Stimulated activated CD8-positive, alpha-beta memory T cell treated with anti-CD3 and anti-CD28 coated beads, Interleukin-15, amount 100 ng/mL, for 4 hours (primary cell): ENCODE measurements at regions not wholly inside any gene's neighbourhood (a gene's known extent, or its start where the extent isn't known, plus 50 kb on each side); places are given as distances from the start of the nearest gene placed in this dataset.
"Not testable (repeated sequence)": the region's sequence is repeated elsewhere in the genome, so short reads cannot be mapped to it uniquely, and the experiment has no call there.

Experiments used
- DNase-seq, 2 donors: peaks; one replicate each; pipeline ENCODE4 v3.0.0-alpha.2; 2020; ENCODE audit warnings: low read depth in 2 of 2

- not testable (repeated sequence) for DNase-seq
Measured at GRCh38 chr2:87538268-87538667, 209.6 kb upstream of the PLGLB2 start.

GRCh38 chr2:87539151-87539943 is 208.5 kb upstream of the PLGLB2 start:
- DNase-seq: not testable (repeated sequence)

- not testable (repeated sequence) for DNase-seq
Measured at GRCh38 chr2:87540242-87540641, 207.6 kb upstream of the PLGLB2 start.

- not testable (repeated sequence) for DNase-seq
Measured at GRCh38 chr2:87542599-87543174, 205.2 kb upstream of the PLGLB2 start.

GRCh38 chr2:87543797-87544196 is 204.1 kb upstream of the PLGLB2 start:
- not testable (repeated sequence) for DNase-seq

- not testable (repeated sequence) for DNase-seq
Measured at GRCh38 chr2:87547106-87547505, 200.8 kb upstream of the PLGLB2 start.

- DNase-seq: not testable (repeated sequence)
Measured at GRCh38 chr2:87547966-87548365, 199.9 kb upstream of the PLGLB2 start.

GRCh38 chr2:87548681-87549536 is 199.0 kb upstream of the PLGLB2 start:
- not testable (repeated sequence) for DNase-seq

- not testable (repeated sequence) for DNase-seq
Measured at GRCh38 chr2:87549561-87550202, 198.2 kb upstream of the PLGLB2 start.

- not testable (repeated sequence) for DNase-seq
Measured at GRCh38 chr2:87554678-87555077, 193.2 kb upstream of the PLGLB2 start.

- not testable (repeated sequence) for DNase-seq
Measured at GRCh38 chr2:87555082-87555481, 192.8 kb upstream of the PLGLB2 start.

GRCh38 chr2:87559001-87559400 is 188.9 kb upstream of the PLGLB2 start:
- DNase-seq: not testable (repeated sequence)

GRCh38 chr2:87559735-87560134 is 188.2 kb upstream of the PLGLB2 start:
- not testable (repeated sequence) for DNase-seq

- DNase-seq: not testable (repeated sequence)
Measured at GRCh38 chr2:87565116-87565515, 182.8 kb upstream of the PLGLB2 start.

- DNase-seq: not testable (repeated sequence)
Measured at GRCh38 chr2:87566531-87566930, 181.4 kb upstream of the PLGLB2 start.

- not testable (repeated sequence) for DNase-seq
Measured at GRCh38 chr2:87567093-87567492, 180.8 kb upstream of the PLGLB2 start.

- DNase-seq: not testable (repeated sequence)
Measured at GRCh38 chr2:87567912-87568311, 180.0 kb upstream of the PLGLB2 start.

GRCh38 chr2:87568554-87569278 is 179.2 kb upstream of the PLGLB2 start:
- not testable (repeated sequence) for DNase-seq

- DNase-seq: not testable (repeated sequence)
Measured at GRCh38 chr2:87569689-87570397, 178.0 kb upstream of the PLGLB2 start.

- not testable (repeated sequence) for DNase-seq
Measured at GRCh38 chr2:87571889-87572465, 175.9 kb upstream of the PLGLB2 start.
